Activated naive CD8-positive, alpha-beta T cell treated with anti-CD3 and anti-CD28 coated beads, Interleukin-2, amount 50 U/mL, for 16 hours (primary cell): ENCODE measurements at regions not wholly inside any gene's neighbourhood (a gene's known extent, or its start where the extent isn't known, plus 50 kb on each side); places are given as distances from the start of the nearest gene placed in this dataset.
"Not testable (repeated sequence)": the region's sequence is repeated elsewhere in the genome, so short reads cannot be mapped to it uniquely, and the experiment has no call there.

Source experiments
- DNase-seq: peaks from one replicate; pipeline ENCODE4 v3.0.0-alpha.2; 2020; ENCODE audit warnings: low read depth, low spot score

- DNase-seq: not testable (repeated sequence)
Observed at GRCh38 chr11:10956884-10957283, 99.0 kb upstream of the ZBED5 start.

DNA sequence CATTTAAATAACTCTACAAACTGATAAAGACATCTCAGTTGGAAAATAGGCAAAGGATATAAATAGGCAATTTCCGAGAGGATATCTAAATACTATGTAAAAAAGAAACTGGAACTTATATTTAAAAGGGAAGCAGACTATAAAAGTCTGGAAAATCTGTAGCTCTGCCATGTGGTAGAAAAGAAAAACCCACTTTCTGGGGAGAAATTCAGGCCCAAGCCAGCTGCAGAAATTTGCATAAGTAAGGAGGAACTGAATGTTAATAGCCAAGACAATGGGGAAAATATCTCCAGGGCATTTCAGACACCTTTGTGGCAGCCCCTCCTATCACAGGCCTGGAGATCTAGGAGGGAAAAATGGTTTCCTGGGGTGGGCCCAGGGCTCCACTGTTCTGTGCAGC lies 97.8 kb upstream of the ZBED5 start:
- no peak for DNase-seq

GRCh38 chr11:10954184-10954583 lies 96.3 kb upstream of the ZBED5 start:
- no peak for DNase-seq

DNA sequence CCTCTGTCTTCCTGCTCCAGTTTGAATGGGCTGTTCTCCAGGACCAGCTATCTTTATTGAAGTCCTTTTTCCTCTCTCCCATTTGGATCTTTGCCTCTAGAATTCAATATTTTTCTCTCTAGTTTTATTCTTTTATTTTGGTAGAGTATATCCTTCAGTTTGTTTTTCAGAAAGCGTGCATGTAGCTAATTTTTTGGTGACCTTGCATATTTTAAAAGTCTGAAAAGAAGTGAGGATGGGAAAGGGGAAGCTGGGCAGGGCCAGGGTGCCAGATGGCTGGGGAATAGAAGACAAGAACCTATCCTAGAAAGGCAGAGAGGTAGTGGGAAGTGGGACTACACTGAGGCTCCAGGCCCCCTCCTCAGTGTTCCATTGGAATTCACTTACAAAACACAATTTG lies 95.0 kb upstream of the ZBED5 start:
- DNase-seq: no peak

- not testable (repeated sequence) for DNase-seq
Observed at GRCh38 chr11:10947935-10948334, 90.1 kb upstream of the ZBED5 start.

GRCh38 chr11:10946072-10946471 lies 88.2 kb upstream of the ZBED5 start:
- no peak for DNase-seq

DNA sequence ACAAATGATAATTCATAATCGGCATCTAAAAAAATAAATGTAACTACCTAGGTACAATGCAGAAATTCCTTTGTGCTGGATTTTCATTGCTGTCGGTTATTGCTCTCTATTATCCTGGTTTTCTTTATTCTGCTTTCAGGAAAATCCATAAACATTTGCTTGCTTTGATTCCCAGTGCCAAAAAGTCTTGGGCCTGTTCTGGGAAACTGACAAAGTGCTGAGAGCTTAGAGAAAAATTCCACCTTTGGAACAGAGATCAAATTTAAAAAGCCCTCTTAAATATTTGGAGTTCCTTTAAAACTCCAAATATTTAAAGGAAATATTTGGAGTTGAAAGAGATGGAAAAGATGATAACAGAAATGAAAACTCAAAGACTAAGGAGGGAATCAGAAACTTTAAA lies 87.3 kb upstream of the ZBED5 start:
- DNase-seq: no peak

GRCh38 chr11:10943968-10944367 lies 86.1 kb upstream of the ZBED5 start:
- no peak for DNase-seq

DNA sequence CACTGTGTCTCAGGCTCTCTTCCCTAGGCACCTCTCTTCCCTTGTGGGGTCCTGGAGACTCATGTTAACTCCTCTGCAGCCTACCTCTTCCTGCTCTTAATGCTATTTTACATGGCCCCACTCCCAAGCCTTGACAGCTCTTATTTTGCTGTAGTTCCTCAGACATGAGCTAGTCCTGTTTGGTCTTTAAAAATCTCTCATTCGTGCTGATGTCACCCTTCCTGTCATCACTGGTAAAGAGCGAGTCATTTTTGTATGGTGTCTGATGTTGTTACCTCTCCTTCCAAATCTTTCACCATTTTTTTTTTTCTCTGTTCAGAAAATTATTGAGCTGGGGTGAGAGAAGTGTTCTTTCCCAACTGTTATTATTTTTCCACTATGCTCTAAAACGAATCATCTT lies 84.8 kb upstream of the ZBED5 start:
- no peak for DNase-seq

DNA sequence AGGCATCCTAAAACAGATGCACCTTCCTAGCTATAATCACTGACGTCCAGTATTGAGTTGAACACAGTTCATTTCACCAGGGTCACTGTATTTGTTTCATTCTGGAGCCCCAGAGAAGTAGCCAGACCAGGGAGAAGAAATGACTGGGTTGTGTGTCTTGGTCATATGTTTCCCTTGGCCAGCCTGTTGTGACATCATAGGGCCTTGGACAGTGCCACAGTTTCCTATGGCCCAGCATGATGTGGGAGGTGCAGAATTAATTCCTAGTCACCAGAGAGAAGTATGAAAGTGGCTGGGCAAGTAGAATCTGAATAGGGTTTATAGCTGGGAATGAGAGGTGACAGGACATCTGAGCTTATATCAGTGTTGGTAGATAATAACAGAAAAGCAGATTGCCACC lies 84.0 kb upstream of the ZBED5 start:
- DNase-seq: no peak

DNA sequence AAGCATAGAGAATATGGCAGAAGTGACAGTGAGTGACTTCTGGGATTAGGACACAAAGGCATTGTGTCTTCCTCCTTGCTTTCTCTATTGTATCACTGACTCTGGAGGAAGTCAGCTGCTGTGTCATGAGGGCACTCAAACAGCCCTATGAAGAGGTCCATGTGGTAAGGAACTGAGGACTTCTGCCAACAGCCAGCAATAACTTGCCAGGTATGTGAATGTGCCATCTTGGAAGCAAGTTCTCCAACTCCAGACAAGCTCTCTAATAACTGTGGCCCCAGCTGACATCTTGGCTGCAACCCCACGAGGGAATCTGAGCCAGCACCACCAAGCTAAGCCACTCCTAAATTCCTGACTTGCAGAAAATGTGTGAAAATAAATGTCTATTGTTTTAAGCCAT lies 83.6 kb upstream of the ZBED5 start:
- no peak for DNase-seq

DNA sequence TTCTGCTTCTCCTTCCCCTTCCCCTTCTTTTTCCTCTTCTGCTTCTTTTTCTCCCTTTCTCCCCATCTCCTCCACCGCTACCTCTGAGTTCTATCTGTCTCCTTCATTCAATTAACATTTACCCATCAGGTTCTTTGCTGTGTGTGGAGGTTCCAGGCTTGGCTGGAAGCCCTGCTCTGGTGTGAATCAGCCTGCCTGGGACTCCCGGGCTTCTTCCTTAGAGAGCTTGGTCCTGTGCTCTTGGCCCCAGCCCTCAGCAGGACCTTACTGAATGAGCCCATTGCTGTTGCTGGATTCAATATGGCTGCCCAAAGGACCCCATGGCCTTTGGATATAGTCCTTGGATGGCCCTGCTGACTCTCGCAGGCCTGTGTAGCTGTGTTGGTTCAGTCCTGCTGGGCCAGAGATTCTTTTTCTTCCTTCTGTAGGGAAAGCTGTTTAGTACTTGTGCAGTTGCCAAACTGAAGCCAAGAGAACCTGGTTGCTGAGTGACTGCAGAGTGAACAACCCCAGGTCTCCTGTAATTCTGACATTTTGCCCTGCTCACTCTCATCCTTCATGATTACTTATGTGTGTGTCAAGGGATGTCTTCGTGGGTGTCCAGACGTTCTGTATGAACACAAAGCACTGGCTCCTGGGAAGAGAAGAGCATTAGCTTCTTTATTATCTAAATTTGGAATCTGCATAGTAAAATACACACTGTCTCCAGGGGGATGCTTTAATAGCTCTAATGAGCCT lies 81.0 kb upstream of the ZBED5 start:
- no peak for DNase-seq

GRCh38 chr11:10938231-10938630 lies 80.4 kb upstream of the ZBED5 start:
- no peak for DNase-seq

DNA sequence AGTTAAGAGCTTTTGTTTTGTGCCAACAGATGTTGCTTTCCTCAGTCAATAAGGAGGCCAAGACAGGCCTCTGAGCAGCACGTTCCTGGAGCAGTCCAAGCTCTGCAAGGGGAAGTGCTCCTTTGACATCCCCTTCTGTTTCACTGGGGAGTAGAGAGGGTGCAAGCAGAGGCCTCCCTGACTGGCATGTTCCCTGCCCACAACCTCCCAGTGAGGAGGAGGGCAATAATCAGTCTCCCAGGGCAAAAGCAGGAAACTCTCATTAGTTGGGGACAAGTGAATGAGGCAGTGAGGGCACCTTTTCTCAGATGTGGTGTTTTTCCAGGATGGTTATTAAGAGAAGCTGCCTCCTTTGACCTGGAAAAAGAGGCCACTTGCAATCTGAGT lies 79.5 kb upstream of the ZBED5 start:
- DNase-seq: no peak

DNA sequence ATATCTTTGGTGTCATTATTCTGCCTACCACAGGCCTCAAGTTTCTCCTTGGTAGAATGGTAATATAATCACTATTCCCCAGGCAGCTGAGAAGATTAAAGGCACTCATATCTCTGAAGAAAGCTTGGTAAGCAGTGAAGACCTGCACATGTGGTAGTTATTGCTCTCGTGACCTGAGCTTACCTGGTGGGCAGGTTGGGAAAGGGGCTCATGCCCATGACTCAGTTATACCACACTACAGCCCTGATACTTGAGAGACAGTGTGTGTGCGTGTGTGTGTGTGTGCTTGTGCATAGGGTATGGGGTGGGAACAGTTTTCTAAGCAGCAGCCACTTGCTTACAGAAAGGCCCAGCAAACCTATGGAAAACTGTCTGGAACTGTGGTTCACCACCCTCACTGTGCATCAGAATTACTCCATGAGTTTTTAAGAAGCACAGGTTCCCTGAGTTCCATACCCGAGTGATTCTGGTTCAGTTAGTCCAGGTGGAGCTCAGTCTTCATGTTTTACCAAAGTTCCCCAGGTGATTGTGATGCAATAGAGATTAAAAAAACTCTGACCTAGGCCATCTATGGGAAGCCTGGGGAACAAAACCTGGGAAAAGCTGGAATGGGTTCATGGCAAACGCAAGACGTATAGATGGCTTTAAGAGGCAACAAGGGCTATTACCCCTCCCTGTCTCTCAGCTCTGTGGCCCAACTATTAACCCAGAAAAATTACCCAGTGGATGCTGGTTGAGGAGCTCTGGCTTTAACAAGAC lies 79.0 kb upstream of the ZBED5 start:
- DNase-seq: no peak

- DNase-seq: no peak
Observed at GRCh38 chr11:10935015-10935559, 77.2 kb upstream of the ZBED5 start.

GRCh38 chr11:10934293-10934860 lies 76.5 kb upstream of the ZBED5 start:
- no peak for DNase-seq

DNA sequence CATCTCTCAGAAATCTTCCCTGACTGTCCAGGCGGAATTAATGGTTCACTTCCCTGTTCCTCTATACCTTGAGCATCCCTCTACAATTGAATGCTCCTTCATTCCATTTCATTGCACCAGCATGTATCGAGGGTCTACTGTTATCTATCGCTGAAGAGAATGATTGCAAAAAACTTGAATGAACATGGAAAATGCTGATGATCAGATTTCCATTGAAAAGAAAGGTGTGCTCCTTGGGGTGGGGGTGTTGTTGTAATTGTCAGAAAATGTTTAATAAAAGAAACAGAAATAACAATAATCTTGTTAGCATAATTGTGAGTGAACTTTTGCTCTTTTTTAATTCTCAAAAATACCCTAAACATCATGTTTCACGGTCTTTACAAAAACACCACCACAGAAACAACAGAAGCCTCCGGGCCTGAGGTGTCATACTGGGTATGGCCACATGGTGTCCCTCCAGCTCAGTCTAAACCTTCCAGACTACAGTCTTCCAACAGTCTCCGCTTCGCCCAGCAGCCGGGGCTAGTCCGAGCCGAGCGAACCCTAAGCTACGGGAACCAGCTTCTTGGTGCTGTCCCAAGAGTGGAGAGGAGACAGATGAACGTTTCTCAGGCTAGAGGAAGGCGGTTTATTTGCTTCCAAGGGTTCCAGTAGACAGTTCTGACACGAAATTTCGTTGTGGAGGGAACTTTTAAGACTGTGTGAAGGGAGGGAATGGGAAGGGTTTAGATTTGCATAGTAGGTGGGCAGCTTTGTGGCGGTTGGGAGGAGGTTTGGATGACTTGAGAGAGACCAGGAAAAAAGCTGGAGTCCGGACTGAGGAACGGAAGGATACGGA lies 75.8 kb upstream of the ZBED5 start:
- DNase-seq: peak; percentile 66

GRCh38 chr11:10932976-10933375 lies 75.1 kb upstream of the ZBED5 start:
- DNase-seq: no peak

- DNase-seq: no peak
Observed at GRCh38 chr11:10931761-10932670, 74.2 kb upstream of the ZBED5 start.
